Sigmoid colon (tissue), 4 donors: ENCODE measurements at regions not wholly inside any gene's neighbourhood (a gene's known extent, or its start where the extent isn't known, plus 50 kb on each side); places are given as distances from the start of the nearest gene placed in this dataset.

Source experiments
- EP300 ChIP-seq, 4 donors: sonication (generic); formaldehyde crosslinking; IDR thresholded peaks; one replicate each; pipeline ENCODE4 v1.6.1; 2017; ENCODE audit warnings: antibody characterized with exemption in 4 of 4
- POLR2A ChIP-seq, 2 donors: fragments of 450-650 bp; IDR thresholded peaks; one replicate each; pipeline ENCODE4 v1.6.1; 2016; ENCODE audit warnings: antibody characterized with exemption in 2 of 2, mild to moderate bottlenecking in 2 of 2, moderate library complexity in 2 of 2
- POLR2AphosphoS5 ChIP-seq, 4 donors: sonication (generic); formaldehyde crosslinking; IDR thresholded peaks; one replicate each; pipeline ENCODE4 v1.6.1; 2017; ENCODE audit warnings: antibody characterized with exemption in 4 of 4
- TF ChIP-seq, protein P1 (sequence below), 4 experiments: fragments of 450-650 bp in 3 of 4; fragments of 200-600 bp in 1 of 4; IDR thresholded peaks; one replicate each; pipeline ENCODE4 v1.5.1; 2016 to 2019; ENCODE audit warnings: antibody characterized with exemption in 4 of 4, mild to moderate bottlenecking in 3 of 4, moderate library complexity in 2 of 4

DNA sequence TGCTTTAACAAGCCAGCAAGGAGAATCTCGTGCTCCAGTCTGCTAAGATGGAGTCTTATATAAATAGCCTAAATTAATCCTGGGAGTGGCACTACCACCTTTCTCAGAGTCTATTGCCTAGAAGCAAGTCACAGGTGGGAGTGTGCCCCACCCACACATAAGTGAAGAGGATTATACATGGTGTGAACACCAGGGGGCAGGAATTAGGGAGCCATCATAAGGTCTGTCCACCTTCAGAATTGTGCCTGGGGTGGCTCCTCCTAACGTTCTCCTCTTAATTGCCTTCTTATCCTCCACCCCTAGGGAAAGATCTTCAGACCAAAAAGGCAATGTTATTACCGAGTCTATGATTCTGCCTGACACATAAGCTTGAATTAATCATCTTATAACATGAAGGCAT lies 276.8 kb upstream of the SESN3 start:
- TF ChIP-seq, protein P1, sequence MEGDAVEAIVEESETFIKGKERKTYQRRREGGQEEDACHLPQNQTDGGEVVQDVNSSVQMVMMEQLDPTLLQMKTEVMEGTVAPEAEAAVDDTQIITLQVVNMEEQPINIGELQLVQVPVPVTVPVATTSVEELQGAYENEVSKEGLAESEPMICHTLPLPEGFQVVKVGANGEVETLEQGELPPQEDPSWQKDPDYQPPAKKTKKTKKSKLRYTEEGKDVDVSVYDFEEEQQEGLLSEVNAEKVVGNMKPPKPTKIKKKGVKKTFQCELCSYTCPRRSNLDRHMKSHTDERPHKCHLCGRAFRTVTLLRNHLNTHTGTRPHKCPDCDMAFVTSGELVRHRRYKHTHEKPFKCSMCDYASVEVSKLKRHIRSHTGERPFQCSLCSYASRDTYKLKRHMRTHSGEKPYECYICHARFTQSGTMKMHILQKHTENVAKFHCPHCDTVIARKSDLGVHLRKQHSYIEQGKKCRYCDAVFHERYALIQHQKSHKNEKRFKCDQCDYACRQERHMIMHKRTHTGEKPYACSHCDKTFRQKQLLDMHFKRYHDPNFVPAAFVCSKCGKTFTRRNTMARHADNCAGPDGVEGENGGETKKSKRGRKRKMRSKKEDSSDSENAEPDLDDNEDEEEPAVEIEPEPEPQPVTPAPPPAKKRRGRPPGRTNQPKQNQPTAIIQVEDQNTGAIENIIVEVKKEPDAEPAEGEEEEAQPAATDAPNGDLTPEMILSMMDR (IDR thresholded peaks at IDR 0.05), result no peak
- TF ChIP-seq POLR2A (IDR thresholded peaks at IDR 0.05) (no peak), EP300 (IDR thresholded peaks at IDR 0.05) (no peak), POLR2AphosphoS5 (IDR thresholded peaks at IDR 0.05) (no peak)
